Liver (tissue), 3 donors: ENCODE measurements at regions not wholly inside any gene's neighbourhood (a gene's known extent, or its start where the extent isn't known, plus 50 kb on each side); places are given as distances from the start of the nearest gene placed in this dataset.

ENCODE experiments used
- ATF3 ChIP-seq: IDR thresholded peaks from 2 replicates; pipeline ENCODE4 v1.6.1; 2016; ENCODE audit warnings: antibody characterized with exemption
- CTCF ChIP-seq: fragments of 150-350 bp; IDR thresholded peaks from 2 replicates; pipeline ENCODE4 v1.5.1; 2017; ENCODE audit warnings: improper control_type of control experiment, low read depth, low read length; ENCODE audit not compliant: missing input control
- FOXA2 ChIP-seq: IDR thresholded peaks from 2 replicates; pipeline ENCODE4 v1.6.1; 2016; ENCODE audit warnings: antibody characterized with exemption
- GABPA ChIP-seq, 2 donors: IDR thresholded peaks in 1 of 2; conservative IDR thresholded peaks in 1 of 2; 2 replicates each; pipeline ENCODE4 v1.6.1; 2016; ENCODE audit warnings: antibody characterized with exemption in 2 of 2, mild to moderate bottlenecking in 1 of 2, moderate library complexity in 1 of 2
- JUND ChIP-seq, 2 donors: IDR thresholded peaks; 2 replicates each; pipeline ENCODE4 v1.6.1; 2016; ENCODE audit warnings: antibody characterized with exemption in 2 of 2
- MAX ChIP-seq: IDR thresholded peaks from 2 replicates; pipeline ENCODE4 v1.6.1; 2016; ENCODE audit warnings: antibody characterized with exemption
- NR2F2 ChIP-seq: IDR thresholded peaks from 2 replicates; pipeline ENCODE4 v1.6.1; 2016; ENCODE audit warnings: antibody characterized with exemption
- RAD21 ChIP-seq, 2 donors: IDR thresholded peaks; 2 replicates each; pipeline ENCODE4 v1.6.1; 2016; ENCODE audit warnings: antibody characterized with exemption in 2 of 2, mild to moderate bottlenecking in 2 of 2
- REST ChIP-seq: IDR thresholded peaks from 2 replicates; pipeline ENCODE4 v1.6.1; 2016; ENCODE audit warnings: antibody characterized with exemption, mild to moderate bottlenecking
- RXRA ChIP-seq, 2 donors: IDR thresholded peaks; 2 replicates each; pipeline ENCODE4 v1.6.1; 2017 to 2018; ENCODE audit warnings: antibody characterized with exemption in 2 of 2, mild to moderate bottlenecking in 1 of 2
- SP1 ChIP-seq: IDR thresholded peaks from 2 replicates; pipeline ENCODE4 v1.6.1; 2018; ENCODE audit warnings: antibody characterized with exemption, mild to moderate bottlenecking
- TAF1 ChIP-seq: conservative IDR thresholded peaks from 2 replicates; pipeline ENCODE4 v1.6.1; 2016; ENCODE audit warnings: antibody characterized with exemption, mild to moderate bottlenecking
- YY1 ChIP-seq: IDR thresholded peaks from 2 replicates; pipeline ENCODE4 v1.6.1; 2016; ENCODE audit warnings: antibody characterized with exemption, mild to moderate bottlenecking
- ZBTB33 ChIP-seq: IDR thresholded peaks from 2 replicates; pipeline ENCODE4 v1.6.1; 2016; ENCODE audit warnings: antibody characterized with exemption
- donor health status: healthy.
- donor health status: healthy.

- TF ChIP-seq CTCF (no peak), GABPA (IDR thresholded peaks at IDR 0.05 in 1 of 2, conservative IDR thresholded peaks at IDR 0.05 in 1 of 2) (no peak), SP1 (no peak), NR2F2 (no peak), REST (no peak), ATF3 (no peak), TAF1 (no peak), JUND (IDR thresholded peaks at IDR 0.05) (no peak), MAX (no peak), RXRA (IDR thresholded peaks at IDR 0.05) (no peak), ZBTB33 (no peak), FOXA2 (no peak), YY1 (no peak), RAD21 (IDR thresholded peaks at IDR 0.05) (no peak)
These were observed 792.3 kb upstream of the NOVA1 start for GRCh38 chr14:27390155-27390554.
